H9 (cell line): ENCODE measurements at regions not wholly inside any gene's neighbourhood (a gene's known extent, or its start where the extent isn't known, plus 50 kb on each side); places are given as distances from the start of the nearest gene placed in this dataset.
"Not testable (repeated sequence)": the region's sequence is repeated elsewhere in the genome, so short reads cannot be mapped to it uniquely, and the experiment has no call there.

Source experiments
- DNase-seq: peaks from one replicate; pipeline ENCODE4 v3.0.0-alpha.2; 2017
- H2AFZ ChIP-seq: one replicate; pipeline ENCODE4 v1.6.1; 2013; ENCODE audit warnings: mild to moderate bottlenecking, low read length, control low read depth, moderate library complexity
- H2AK5ac ChIP-seq: 2 replicates; pipeline ENCODE4 v1.6.1; 2013; ENCODE audit warnings: low read length, control low read depth, mixed read lengths; ENCODE audit not compliant: insufficient read length
- H2BK120ac ChIP-seq: one replicate; pipeline ENCODE4 v1.6.1; 2013; ENCODE audit warnings: low read depth, mild to moderate bottlenecking, low read length, control low read depth, inconsistent platforms; ENCODE audit not compliant: poor library complexity, severe bottlenecking
- H2BK12ac ChIP-seq: 2 replicates; pipeline ENCODE4 v1.6.1; 2013; ENCODE audit warnings: low read length, control low read depth, mixed read lengths, low read depth; ENCODE audit not compliant: insufficient read length
- H2BK15ac ChIP-seq: 2 replicates; pipeline ENCODE4 v1.6.1; 2013; ENCODE audit warnings: low read depth, low read length, control low read depth
- H2BK20ac ChIP-seq: one replicate; pipeline ENCODE4 v1.6.1; 2013; ENCODE audit warnings: low read depth, mild to moderate bottlenecking, low read length, control low read depth, inconsistent platforms; ENCODE audit not compliant: poor library complexity, severe bottlenecking
- H2BK5ac ChIP-seq: 2 replicates; pipeline ENCODE4 v1.6.1; 2013; ENCODE audit warnings: low read length, control low read depth, mixed read lengths; ENCODE audit not compliant: insufficient read length
- H3K14ac ChIP-seq: 2 replicates; pipeline ENCODE4 v1.6.1; 2013; ENCODE audit warnings: low read length, control low read depth; ENCODE audit not compliant: insufficient read depth
- H3K18ac ChIP-seq: 2 replicates; pipeline ENCODE4 v1.6.1; 2013; ENCODE audit warnings: low read depth, mild to moderate bottlenecking, mixed read lengths, low read length, control low read depth; ENCODE audit not compliant: insufficient read length
- H3K23ac ChIP-seq: 2 replicates; pipeline ENCODE4 v1.6.1; 2013; ENCODE audit warnings: low read length, control low read depth, mixed read lengths, low read depth; ENCODE audit not compliant: insufficient read length
- H3K23me2 ChIP-seq: 2 replicates; pipeline ENCODE4 v1.6.1; 2013; ENCODE audit warnings: low read depth, mild to moderate bottlenecking, mixed read lengths, low read length, control low read depth; ENCODE audit not compliant: insufficient read length, poor library complexity, severe bottlenecking
- H3K27ac ChIP-seq: 2 replicates; pipeline ENCODE4 v1.5.1; 2013; ENCODE audit warnings: low read length, control low read depth, mixed read lengths, low read depth; ENCODE audit not compliant: insufficient read length
- H3K27me3 ChIP-seq: 2 replicates; pipeline ENCODE4 v1.6.1; 2013; ENCODE audit warnings: low read length, control low read depth, inconsistent platforms; ENCODE audit not compliant: insufficient read depth
- H3K4ac ChIP-seq: 2 replicates; pipeline ENCODE4 v1.6.1; 2013; ENCODE audit warnings: low read depth, mild to moderate bottlenecking, control low read depth, inconsistent platforms, low read length, moderate library complexity
- H3K4me1 ChIP-seq: 2 replicates; pipeline ENCODE4 v1.6.1; 2013; ENCODE audit warnings: low read length, control low read depth, inconsistent platforms; ENCODE audit not compliant: insufficient read depth
- H3K4me2 ChIP-seq: 2 replicates; pipeline ENCODE4 v1.6.1; 2013; ENCODE audit warnings: low read length, control low read depth, mixed read lengths; ENCODE audit not compliant: insufficient read length, insufficient read depth
- H3K56ac ChIP-seq: 2 replicates; pipeline ENCODE4 v1.6.1; 2013; ENCODE audit warnings: low read depth, mild to moderate bottlenecking, mixed read lengths, low read length, control low read depth; ENCODE audit not compliant: insufficient read length
- H3K79me1 ChIP-seq: 2 replicates; pipeline ENCODE4 v1.6.1; 2013; ENCODE audit warnings: low read depth, mild to moderate bottlenecking, moderate library complexity, low read length, control low read depth, inconsistent platforms; ENCODE audit not compliant: insufficient read depth, poor library complexity, severe bottlenecking
- H3K79me2 ChIP-seq: 2 replicates; pipeline ENCODE4 v1.6.1; 2013; ENCODE audit warnings: low read length, control low read depth, inconsistent platforms; ENCODE audit not compliant: insufficient read depth
- H3K9ac ChIP-seq: 2 replicates; pipeline ENCODE4 v1.6.1; 2013; ENCODE audit warnings: low read length, control low read depth, mixed read lengths; ENCODE audit not compliant: insufficient read length; ENCODE audit errors: extremely low read depth
- H3K9me3 ChIP-seq: one replicate; pipeline ENCODE4 v1.6.1; 2013; ENCODE audit warnings: low read depth, low read length, inconsistent platforms; ENCODE audit not compliant: control insufficient read depth
- H3T11ph ChIP-seq: one replicate; pipeline ENCODE4 v1.6.1; 2013; ENCODE audit warnings: mild to moderate bottlenecking, low read length, control low read depth, inconsistent platforms
- H4K20me1 ChIP-seq: one replicate; pipeline ENCODE4 v1.6.1; 2013; ENCODE audit not compliant: control insufficient read depth, insufficient read length, insufficient read depth
- H4K5ac ChIP-seq: 2 replicates; pipeline ENCODE4 v1.6.1; 2013; ENCODE audit warnings: low read depth, mild to moderate bottlenecking, mixed read lengths, low read length, control low read depth; ENCODE audit not compliant: insufficient read length
- H4K8ac ChIP-seq: replicated peaks from 2 replicates; pipeline ENCODE4 v1.6.1; 2013; ENCODE audit warnings: low read length, control low read depth, mixed read lengths, low read depth; ENCODE audit not compliant: insufficient read length
- H4K91ac ChIP-seq: 2 replicates; pipeline ENCODE4 v1.6.1; 2013; ENCODE audit warnings: low read depth, mild to moderate bottlenecking, moderate library complexity, mixed read lengths, low read length, control low read depth; ENCODE audit not compliant: insufficient read length
- H3K27ac Mint-ChIP-seq, 3 experiments: 2 replicates in 2 of 3; 3 replicates in 1 of 3; pipeline ENCODE4 v1.8.0; 2020 to 2021; ENCODE audit warnings: mixed read lengths in 3 of 3, mild to moderate bottlenecking in 1 of 3, moderate library complexity in 1 of 3
- H3K27me3 Mint-ChIP-seq: 2 replicates; pipeline ENCODE4 v1.8.0; 2021; ENCODE audit warnings: low read depth, mild to moderate bottlenecking, moderate library complexity, mixed read lengths
- H3K36me3 Mint-ChIP-seq, 3 experiments: 2 replicates in 2 of 3; 3 replicates in 1 of 3; pipeline ENCODE4 v1.8.0; 2020 to 2021; ENCODE audit warnings: low read depth in 3 of 3, mixed read lengths in 3 of 3; ENCODE audit not compliant: insufficient read depth in 1 of 3
- H3K4me1 Mint-ChIP-seq, 2 experiments: 2 replicates each; pipeline ENCODE4 v1.8.0; 2020; ENCODE audit warnings: mixed read lengths in 2 of 2
- H3K4me3 Mint-ChIP-seq, 2 experiments: 2 replicates in 1 of 2; 3 replicates in 1 of 2; pipeline ENCODE4 v1.8.0; 2020 to 2021; ENCODE audit warnings: mild to moderate bottlenecking in 2 of 2, mixed read lengths in 2 of 2, moderate library complexity in 1 of 2
- H3K9me3 Mint-ChIP-seq, 2 experiments: 2 replicates in 1 of 2; 3 replicates in 1 of 2; pipeline ENCODE4 v1.8.0; 2020; ENCODE audit warnings: mild to moderate bottlenecking in 2 of 2, mixed read lengths in 2 of 2, moderate library complexity in 1 of 2
- WGBS: extraction: QIAGEN DNeasy Blood & Tissue Kit; methylation state at CpG from one replicate; pipeline ENCODE4 v1.1.7; 2013; ENCODE audit warnings: missing lambda C conversion rate, low lambda C conversion rate, mixed read lengths; ENCODE audit not compliant: insufficient read length; ENCODE audit errors: extremely low coverage; 5-methylcytosine and 5-hydroxymethylcytosine counted together

DNA sequence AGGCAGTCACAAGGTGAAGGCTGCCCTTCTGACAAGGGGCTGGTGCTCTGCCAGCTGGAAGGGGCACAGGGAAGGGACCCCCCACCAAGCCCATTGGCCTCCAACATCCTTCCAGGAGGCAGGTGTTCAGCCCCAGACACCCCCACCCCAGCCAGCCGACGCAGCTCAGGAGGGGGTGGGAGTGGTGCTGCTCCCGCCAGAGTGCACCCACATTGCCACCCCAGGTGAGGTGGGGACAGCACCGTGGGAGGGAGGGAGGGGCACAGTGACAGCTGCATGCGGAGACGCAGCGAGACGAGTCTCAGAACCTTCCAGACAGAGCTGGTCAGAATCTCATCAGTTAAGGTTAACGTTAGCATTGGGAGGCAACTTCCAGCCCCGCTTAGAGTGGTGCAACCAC is 121.6 kb upstream of the FOXD4L5 start:
- H3K23ac ChIP-seq, H2BK15ac ChIP-seq, H3K4me3 Mint-ChIP-seq, H4K5ac ChIP-seq, H3K9ac ChIP-seq, H3K79me1 ChIP-seq, H4K20me1 ChIP-seq, DNase-seq, H3K27me3 ChIP-seq, H3K27ac ChIP-seq, H3K27ac Mint-ChIP-seq, H3K4me1 Mint-ChIP-seq, H3K56ac ChIP-seq, H3K14ac ChIP-seq, H2AFZ ChIP-seq, H3K4me2 ChIP-seq, H2BK5ac ChIP-seq, H3K4me1 ChIP-seq, H4K8ac ChIP-seq, H3K18ac ChIP-seq, H3K27me3 Mint-ChIP-seq, H3T11ph ChIP-seq, H2BK12ac ChIP-seq, H2BK120ac ChIP-seq, H2BK20ac ChIP-seq, H2AK5ac ChIP-seq, H3K4ac ChIP-seq, H3K23me2 ChIP-seq, H4K91ac ChIP-seq, H3K79me2 ChIP-seq: not testable (repeated sequence)
- peaks cover 69% of the 10 kb centered on the region for H3K9me3 ChIP-seq
- peaks cover 18 to 45% (median 27%) of the 10 kb centered on the region in 3 experiments; a peak in 6 of 7 replicates for H3K36me3 Mint-ChIP-seq
- no CpG with 5 or more reads among the region's 10 CpGs for WGBS
- H3K9me3 Mint-ChIP-seq = peaks cover 80 to 87% of the 10 kb centered on the region in 2 experiments

DNA sequence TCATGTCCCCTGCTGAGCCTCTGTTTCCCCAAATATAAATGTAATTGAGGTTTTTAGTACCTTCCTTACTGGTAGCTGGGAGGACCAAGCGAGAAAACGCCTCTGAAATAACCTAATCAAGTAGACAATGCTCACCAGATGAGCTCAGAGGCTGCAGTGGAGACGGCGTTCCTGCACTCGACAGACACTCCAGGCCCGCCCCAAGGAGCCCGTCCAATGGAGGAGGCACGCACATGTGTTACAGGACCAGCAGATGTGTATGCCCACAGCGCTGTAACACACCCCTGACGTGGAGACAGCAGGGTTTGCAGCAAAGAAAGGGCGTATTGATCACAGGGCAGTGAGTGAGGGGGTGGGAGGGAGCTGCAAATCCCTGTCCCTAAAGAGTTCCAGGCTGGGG is 120.8 kb upstream of the FOXD4L5 start:
- not testable (repeated sequence) for H2AK5ac ChIP-seq, H3K27me3 Mint-ChIP-seq, H3K4ac ChIP-seq, H4K20me1 ChIP-seq, H3K79me2 ChIP-seq, H3K4me3 Mint-ChIP-seq, H3T11ph ChIP-seq, H3K9ac ChIP-seq, H3K79me1 ChIP-seq, H2BK5ac ChIP-seq, H3K27ac Mint-ChIP-seq, H2AFZ ChIP-seq, H3K23me2 ChIP-seq, H3K27ac ChIP-seq, H2BK120ac ChIP-seq, H2BK20ac ChIP-seq, H3K4me1 Mint-ChIP-seq, H2BK12ac ChIP-seq, H3K14ac ChIP-seq, H3K27me3 ChIP-seq, H3K23ac ChIP-seq, DNase-seq, H4K91ac ChIP-seq, H3K18ac ChIP-seq, H3K4me2 ChIP-seq, H3K56ac ChIP-seq, H3K4me1 ChIP-seq, H4K5ac ChIP-seq, H2BK15ac ChIP-seq, H4K8ac ChIP-seq
- WGBS = no CpG with 5 or more reads among the region's 11 CpGs
- H3K9me3 ChIP-seq = peaks cover 61% of the 10 kb centered on the region
- H3K36me3 Mint-ChIP-seq = peaks cover 18 to 40% (median 22%) of the 10 kb centered on the region in 3 experiments; a peak in 6 of 7 replicates
- peaks cover 79 to 89% of the 10 kb centered on the region in 2 experiments for H3K9me3 Mint-ChIP-seq
